Vagina (tissue), 2 donors: ENCODE measurements at regions not wholly inside any gene's neighbourhood (a gene's known extent, or its start where the extent isn't known, plus 50 kb on each side); places are given as distances from the start of the nearest gene placed in this dataset.

ENCODE experiments used
- DNase-seq, 2 donors: peaks; one replicate each; pipeline ENCODE4 v3.0.0-alpha.2; 2017; ENCODE audit errors: extremely low spot score in 2 of 2
- H3K27ac ChIP-seq: fragments of 200-600 bp; sonication (generic); one replicate; pipeline ENCODE4 v1.5.1; 2019
- H3K27me3 ChIP-seq: fragments of 200-600 bp; sonication (generic); one replicate; pipeline ENCODE4 v1.5.1; 2019
- H3K36me3 ChIP-seq, 2 donors: fragments of 200-600 bp; sonication (generic); one replicate each; pipeline ENCODE4 v1.5.1; 2017 to 2019
- H3K4me1 ChIP-seq: fragments of 200-600 bp; sonication (generic); one replicate; pipeline ENCODE4 v1.5.1; 2019
- H3K4me3 ChIP-seq, 2 donors: fragments of 200-600 bp; sonication (generic); 1 replicate in 1 of 2; 2 replicates in 1 of 2; pipeline ENCODE4 v1.5.1; 2016 to 2019
- H3K9me3 ChIP-seq: fragments of 200-600 bp; sonication (generic); one replicate; pipeline ENCODE4 v1.5.1; 2019
- POLR2A ChIP-seq, 2 donors: fragments of 450-650 bp; IDR thresholded peaks; one replicate each; pipeline ENCODE4 v1.6.1; 2017; ENCODE audit warnings: antibody characterized with exemption in 2 of 2, mild to moderate bottlenecking in 2 of 2, moderate library complexity in 2 of 2
- POLR2AphosphoS5 ChIP-seq, 2 donors: sonication (generic); formaldehyde crosslinking; IDR thresholded peaks; one replicate each; pipeline ENCODE4 v1.9.0; 2017; ENCODE audit warnings: antibody characterized with exemption in 2 of 2, mild to moderate bottlenecking in 2 of 2, low read depth in 1 of 2; ENCODE audit not compliant: insufficient read depth in 1 of 2
- intact Hi-C: fragments of 100-400 bp; cut with DNase I; formaldehyde crosslinking; loops from one replicate; pipeline ENCODE4 v1.15.1; 2023
- TF ChIP-seq, protein P1 (sequence below), 3 experiments: fragments of 450-650 bp in 2 of 3; fragments of 200-600 bp in 1 of 3; sonication (generic) in 1 of 3; IDR thresholded peaks; one replicate each; pipeline ENCODE4 v1.5.1; 2017 to 2019; ENCODE audit warnings: antibody characterized with exemption in 3 of 3, mild to moderate bottlenecking in 2 of 3, moderate library complexity in 2 of 3

DNA sequence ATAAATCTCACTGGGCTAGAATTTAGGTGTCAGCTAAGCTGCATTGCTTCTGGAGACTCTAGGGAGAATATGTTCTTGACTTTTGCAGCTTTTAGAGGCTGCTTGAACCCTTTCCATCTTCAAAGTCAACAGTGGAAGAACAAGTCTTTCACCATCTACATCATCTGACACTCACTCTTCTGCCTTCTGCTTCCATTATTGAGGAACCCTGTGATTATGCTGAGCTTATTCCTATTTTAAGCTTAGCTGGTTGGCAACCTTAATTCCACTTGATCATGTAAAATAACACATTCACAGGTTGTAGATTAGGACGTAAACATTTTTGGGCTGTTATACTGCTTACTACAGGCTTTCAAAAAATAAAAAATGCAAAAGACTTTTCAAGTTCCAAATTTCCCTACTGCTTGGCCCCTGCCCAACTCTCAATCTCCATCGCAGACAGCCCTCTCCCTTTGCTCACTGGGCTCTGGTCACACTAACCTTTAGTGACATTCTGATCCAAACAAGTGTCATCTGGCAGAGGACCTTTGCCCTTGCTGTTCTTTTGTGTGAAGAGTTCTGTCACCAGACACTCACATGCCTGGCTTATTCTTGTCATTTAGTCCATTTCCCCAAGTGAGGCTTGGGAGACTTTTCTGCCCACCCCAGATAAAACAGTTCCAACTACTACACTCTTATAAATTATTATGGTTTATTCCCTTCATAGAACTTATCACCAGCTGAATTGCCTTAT is 1056.0 kb downstream of the STIM2 start:
- Histone ChIP-seq H3K4me3 (no peak overlapping the region), H3K36me3 (no peaks in the 10 kb centered on the region), H3K9me3 (no peaks in the 10 kb centered on the region), H3K27me3 (no peaks in the 10 kb centered on the region), H3K27ac (no peak overlapping the region), H3K4me1 (no peaks in the 10 kb centered on the region)
- TF ChIP-seq, protein P1, sequence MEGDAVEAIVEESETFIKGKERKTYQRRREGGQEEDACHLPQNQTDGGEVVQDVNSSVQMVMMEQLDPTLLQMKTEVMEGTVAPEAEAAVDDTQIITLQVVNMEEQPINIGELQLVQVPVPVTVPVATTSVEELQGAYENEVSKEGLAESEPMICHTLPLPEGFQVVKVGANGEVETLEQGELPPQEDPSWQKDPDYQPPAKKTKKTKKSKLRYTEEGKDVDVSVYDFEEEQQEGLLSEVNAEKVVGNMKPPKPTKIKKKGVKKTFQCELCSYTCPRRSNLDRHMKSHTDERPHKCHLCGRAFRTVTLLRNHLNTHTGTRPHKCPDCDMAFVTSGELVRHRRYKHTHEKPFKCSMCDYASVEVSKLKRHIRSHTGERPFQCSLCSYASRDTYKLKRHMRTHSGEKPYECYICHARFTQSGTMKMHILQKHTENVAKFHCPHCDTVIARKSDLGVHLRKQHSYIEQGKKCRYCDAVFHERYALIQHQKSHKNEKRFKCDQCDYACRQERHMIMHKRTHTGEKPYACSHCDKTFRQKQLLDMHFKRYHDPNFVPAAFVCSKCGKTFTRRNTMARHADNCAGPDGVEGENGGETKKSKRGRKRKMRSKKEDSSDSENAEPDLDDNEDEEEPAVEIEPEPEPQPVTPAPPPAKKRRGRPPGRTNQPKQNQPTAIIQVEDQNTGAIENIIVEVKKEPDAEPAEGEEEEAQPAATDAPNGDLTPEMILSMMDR (IDR thresholded peaks at IDR 0.05) = no peak
- no peak for TF ChIP-seq POLR2AphosphoS5 (IDR thresholded peaks at IDR 0.05; ENCODE audit: insufficient read depth in 1 of 2, low read depth in 1 of 2)
- TF ChIP-seq POLR2A (IDR thresholded peaks at IDR 0.05) = no peak
- intact Hi-C loops = no loop called here
- no peak for DNase-seq

DNA sequence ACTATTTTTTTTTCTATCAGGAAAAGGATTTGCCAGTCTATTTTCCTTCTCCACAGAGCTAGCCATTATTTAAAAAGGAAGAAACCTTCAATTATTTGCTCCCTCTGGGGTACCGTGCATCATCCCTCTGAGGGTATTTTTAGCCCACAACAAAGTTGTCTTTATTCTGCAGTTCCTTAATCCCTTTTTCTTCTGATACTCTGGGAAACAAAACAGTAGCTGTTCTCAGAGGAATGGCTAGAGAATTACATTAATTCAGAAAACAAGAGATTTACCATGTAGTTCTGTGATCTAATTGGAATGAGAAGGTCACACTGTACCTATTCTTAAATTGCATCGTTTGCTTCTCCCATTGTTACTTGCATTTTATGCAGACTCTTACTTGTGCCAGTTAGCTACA is 1056.7 kb downstream of the STIM2 start:
- no peaks in the 10 kb centered on the region for H3K36me3 ChIP-seq
- no peaks in the 10 kb centered on the region for H3K4me1 ChIP-seq
- H3K27me3 ChIP-seq = no peaks in the 10 kb centered on the region
- H3K4me3 ChIP-seq = no peak overlapping the region
- intact Hi-C loops = no loop called here
- no peak overlapping the region for H3K27ac ChIP-seq
- no peaks in the 10 kb centered on the region for H3K9me3 ChIP-seq
- no peak for TF ChIP-seq POLR2AphosphoS5 (IDR thresholded peaks at IDR 0.05; ENCODE audit: insufficient read depth in 1 of 2, low read depth in 1 of 2)
- no peak for TF ChIP-seq POLR2A (IDR thresholded peaks at IDR 0.05)
- TF ChIP-seq, protein P1 (IDR thresholded peaks at IDR 0.05) = no peak
- DNase-seq = no peak

DNA sequence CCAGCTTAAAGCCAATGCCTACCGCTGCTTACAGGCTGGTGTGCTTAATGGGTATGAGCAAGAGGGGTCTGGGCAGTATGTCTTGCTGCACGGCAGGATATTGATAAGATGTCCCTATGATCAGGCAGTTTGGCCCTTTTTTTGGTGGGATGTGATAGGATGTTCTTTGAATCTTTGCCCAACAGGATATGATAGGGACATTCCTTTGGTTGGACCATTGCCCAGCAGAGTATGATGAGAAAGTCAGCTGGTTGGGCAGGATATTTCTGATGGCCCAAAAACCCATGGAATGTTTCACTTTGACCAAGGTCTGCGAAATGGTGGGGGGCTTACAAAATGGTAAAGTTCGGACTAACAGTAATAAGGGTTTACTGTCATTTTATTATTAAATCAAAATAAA is 1060.6 kb downstream of the STIM2 start:
- Histone ChIP-seq H3K4me1 (no peaks in the 10 kb centered on the region), H3K9me3 (no peaks in the 10 kb centered on the region), H3K27ac (no peak overlapping the region), H3K36me3 (no peaks in the 10 kb centered on the region), H3K4me3 (no peak overlapping the region), H3K27me3 (no peaks in the 10 kb centered on the region)
- no peak for TF ChIP-seq POLR2A (IDR thresholded peaks at IDR 0.05)
- TF ChIP-seq POLR2AphosphoS5 (IDR thresholded peaks at IDR 0.05; ENCODE audit: insufficient read depth in 1 of 2, low read depth in 1 of 2) = no peak
- TF ChIP-seq, protein P1 (IDR thresholded peaks at IDR 0.05) = no peak
- intact Hi-C loops = no loop called here
- DNase-seq = no peak

DNA sequence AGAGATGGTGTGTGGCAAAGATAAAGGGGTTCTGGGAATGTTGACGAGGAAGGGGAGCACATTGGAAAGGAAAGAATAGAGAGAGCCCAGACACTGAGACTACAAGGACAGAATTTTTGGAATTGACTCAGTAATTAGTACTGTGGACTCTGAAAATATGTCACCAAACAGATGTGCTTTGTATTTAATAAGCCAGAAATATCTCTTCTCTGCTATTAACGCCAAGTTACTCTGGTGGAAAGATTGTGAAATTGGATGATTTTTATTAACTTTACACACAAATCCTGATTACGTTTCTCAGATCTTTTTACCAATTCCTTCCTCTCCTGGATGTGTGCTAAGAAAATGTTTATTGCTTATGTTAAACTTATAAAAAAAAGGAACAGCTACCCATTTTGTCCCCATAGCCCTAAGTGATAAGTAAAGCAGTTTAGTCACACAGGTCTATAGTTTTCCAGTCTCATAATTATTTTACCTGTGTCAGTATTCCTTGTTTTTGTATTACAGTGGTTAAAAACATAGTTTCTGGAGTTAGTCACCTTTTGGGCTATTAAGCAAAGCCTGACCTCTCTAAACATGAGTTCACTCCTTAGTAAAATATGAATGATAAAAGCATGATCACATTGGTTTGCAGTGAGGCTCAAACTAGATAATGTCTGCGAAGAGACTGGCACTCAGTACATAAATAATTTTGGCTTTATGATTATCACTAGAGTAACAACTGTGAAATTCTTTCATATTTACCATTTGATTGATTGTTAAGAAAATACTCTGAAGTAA is 1068.3 kb downstream of the STIM2 start:
- Histone ChIP-seq H3K27me3 (no peaks in the 10 kb centered on the region), H3K27ac (no peak overlapping the region), H3K4me1 (no peaks in the 10 kb centered on the region), H3K9me3 (no peaks in the 10 kb centered on the region), H3K36me3 (no peaks in the 10 kb centered on the region), H3K4me3 (no peak overlapping the region)
- TF ChIP-seq POLR2AphosphoS5 (IDR thresholded peaks at IDR 0.05; ENCODE audit: insufficient read depth in 1 of 2, low read depth in 1 of 2) = no peak
- no peak for TF ChIP-seq POLR2A (IDR thresholded peaks at IDR 0.05)
- TF ChIP-seq, protein P1 (IDR thresholded peaks at IDR 0.05) = no peak
- DNase-seq = no peak
- intact Hi-C loops = no loop called here

DNA sequence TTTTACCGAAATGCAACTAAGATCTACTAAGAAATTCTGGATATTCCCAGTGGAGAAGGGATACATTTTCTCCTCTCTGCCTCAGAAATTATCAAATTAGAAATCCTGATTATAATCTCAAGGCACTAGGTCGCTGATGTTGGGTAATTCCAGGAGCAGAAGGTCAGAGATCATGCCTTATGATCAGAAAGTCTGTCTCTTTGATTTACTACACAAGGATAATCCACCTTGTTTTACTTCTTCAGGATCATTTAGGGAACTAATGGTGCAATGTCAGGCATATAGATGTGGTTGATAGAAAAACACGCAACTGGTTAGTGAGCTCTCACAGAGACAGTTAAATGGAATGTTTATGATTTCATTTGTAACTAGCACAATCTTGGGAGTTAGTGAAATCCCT is 1069.7 kb downstream of the STIM2 start:
- H3K27ac ChIP-seq = no peak overlapping the region
- no peaks in the 10 kb centered on the region for H3K4me1 ChIP-seq
- DNase-seq = no peak
- H3K36me3 ChIP-seq = no peaks in the 10 kb centered on the region
- TF ChIP-seq, protein P1 (IDR thresholded peaks at IDR 0.05) = no peak
- TF ChIP-seq POLR2AphosphoS5 (IDR thresholded peaks at IDR 0.05; ENCODE audit: insufficient read depth in 1 of 2, low read depth in 1 of 2) (no peak), POLR2A (IDR thresholded peaks at IDR 0.05) (no peak)
- H3K4me3 ChIP-seq = no peak overlapping the region
- no peaks in the 10 kb centered on the region for H3K9me3 ChIP-seq
- H3K27me3 ChIP-seq = no peaks in the 10 kb centered on the region
- intact Hi-C loops = no loop called here
